KMS-11 (cell line): ENCODE measurements at regions not wholly inside any gene's neighbourhood (a gene's known extent, or its start where the extent isn't known, plus 50 kb on each side); places are given as distances from the start of the nearest gene placed in this dataset.

ENCODE experiments used
- H2AFZ ChIP-seq: fragments of 200-600 bp; sonication (generic); 2 replicates; pipeline ENCODE4 v1.6.1; 2016; ENCODE audit warnings: antibody characterized with exemption, mixed run types, low read depth
- H3K27ac ChIP-seq: fragments of 200-600 bp; sonication (generic); 2 replicates; pipeline ENCODE4 v1.6.1; 2016; ENCODE audit warnings: mild to moderate bottlenecking, mixed run types
- H3K27me3 ChIP-seq: fragments of 200-600 bp; sonication (generic); 2 replicates; pipeline ENCODE4 v1.6.1; 2017; ENCODE audit warnings: mild to moderate bottlenecking, low read depth, mixed run types, moderate library complexity; ENCODE audit not compliant: insufficient read depth
- H3K36me3 ChIP-seq: fragments of 200-600 bp; sonication (generic); 2 replicates; pipeline ENCODE4 v1.6.1; 2017; ENCODE audit warnings: mild to moderate bottlenecking, mixed run types; ENCODE audit not compliant: insufficient read depth
- H3K4me1 ChIP-seq: fragments of 200-600 bp; sonication (generic); 2 replicates; pipeline ENCODE4 v1.6.1; 2016; ENCODE audit warnings: mild to moderate bottlenecking, low read depth, mixed run types; ENCODE audit not compliant: poor library complexity, severe bottlenecking
- H3K4me2 ChIP-seq: fragments of 200-600 bp; sonication (generic); 2 replicates; pipeline ENCODE4 v1.7.0; 2016; ENCODE audit warnings: mild to moderate bottlenecking, mixed run types
- H3K4me3 ChIP-seq: fragments of 200-600 bp; sonication (generic); IDR thresholded peaks from 2 replicates; pipeline ENCODE4 v1.6.1; 2017; ENCODE audit warnings: low read depth, low read length, mixed read lengths; ENCODE audit not compliant: insufficient read depth
- H3K79me2 ChIP-seq: fragments of 200-600 bp; sonication (generic); 2 replicates; pipeline ENCODE4 v1.6.1; 2016; ENCODE audit warnings: low read depth, mixed run types; ENCODE audit not compliant: insufficient read depth
- H3K9ac ChIP-seq: fragments of 200-600 bp; sonication (generic); 2 replicates; pipeline ENCODE4 v1.6.1; 2016; ENCODE audit warnings: mild to moderate bottlenecking, mixed run types
- H4K20me1 ChIP-seq: fragments of 200-600 bp; sonication (generic); 2 replicates; pipeline ENCODE4 v1.6.1; 2016; ENCODE audit warnings: mild to moderate bottlenecking, mixed run types; ENCODE audit not compliant: insufficient read depth
- CTCF ChIP-seq: fragments of 200-600 bp; sonication (generic); conservative IDR thresholded peaks from 2 replicates; pipeline ENCODE4 v1.6.1; 2017; ENCODE audit warnings: low read depth, mild to moderate bottlenecking, antibody characterized with exemption, low read length, moderate library complexity, mixed read lengths

GRCh38 chr14:98756749-98757148, 515.2 kb downstream of the BCL11B start:
- H3K36me3 ChIP-seq, result no peaks in the 10 kb centered on the region
- TF ChIP-seq CTCF, result no peak
- H3K9ac ChIP-seq, result no peak overlapping the region
- no peak overlapping the region for H3K4me3 ChIP-seq
- no peaks in the 10 kb centered on the region for H3K4me1 ChIP-seq
- no peaks in the 10 kb centered on the region for H3K79me2 ChIP-seq
- no peaks in the 10 kb centered on the region for H3K27me3 ChIP-seq
- no peak overlapping the region for H3K27ac ChIP-seq
- H4K20me1 ChIP-seq, result no peaks in the 10 kb centered on the region
- no peak overlapping the region for H3K4me2 ChIP-seq
- H2AFZ ChIP-seq, result no peak overlapping the region

DNA sequence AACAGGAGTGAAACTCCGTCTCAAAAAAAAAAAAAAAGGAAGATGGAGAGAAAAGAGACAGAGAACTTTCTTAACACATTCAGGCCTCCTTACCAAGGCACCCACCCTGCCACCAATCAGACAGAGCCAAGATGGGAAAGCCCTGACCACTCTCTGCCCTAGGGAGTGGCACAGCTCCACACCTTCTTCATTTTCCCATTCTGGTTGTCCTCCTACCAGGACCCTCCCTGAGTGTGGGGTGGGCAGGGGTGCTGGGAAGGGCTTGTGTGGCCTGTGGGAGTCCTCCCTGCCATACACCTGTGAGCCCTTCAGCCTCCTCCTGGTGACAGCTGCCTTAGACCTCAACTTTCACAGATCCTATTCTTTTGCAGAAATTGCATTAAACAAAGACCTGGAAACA, 513.6 kb downstream of the BCL11B start:
- Histone ChIP-seq H4K20me1 (no peaks in the 10 kb centered on the region), H3K4me2 (no peak overlapping the region), H3K27me3 (no peaks in the 10 kb centered on the region), H3K4me1 (no peaks in the 10 kb centered on the region), H3K4me3 (no peak overlapping the region), H2AFZ (no peak overlapping the region), H3K79me2 (no peaks in the 10 kb centered on the region), H3K36me3 (no peaks in the 10 kb centered on the region), H3K27ac (no peak overlapping the region), H3K9ac (no peak overlapping the region)
- TF ChIP-seq CTCF, result no peak

- Histone ChIP-seq H3K4me2 (no peak overlapping the region), H3K4me1 (no peaks in the 10 kb centered on the region), H3K36me3 (no peaks in the 10 kb centered on the region), H3K79me2 (no peaks in the 10 kb centered on the region), H4K20me1 (no peaks in the 10 kb centered on the region), H3K9ac (no peak overlapping the region), H2AFZ (no peak overlapping the region), H3K4me3 (no peak overlapping the region), H3K27ac (no peak overlapping the region), H3K27me3 (no peaks in the 10 kb centered on the region)
- TF ChIP-seq CTCF, result no peak
These were observed 510.0 kb downstream of the BCL11B start for GRCh38 chr14:98761993-98762392.

GRCh38 chr14:98766818-98767217, 505.2 kb downstream of the BCL11B start:
- no peak overlapping the region for H3K27ac ChIP-seq
- H3K4me1 ChIP-seq, result no peaks in the 10 kb centered on the region
- H3K79me2 ChIP-seq, result no peaks in the 10 kb centered on the region
- no peak overlapping the region for H3K4me2 ChIP-seq
- H3K9ac ChIP-seq, result no peak overlapping the region
- TF ChIP-seq CTCF, result no peak
- no peaks in the 10 kb centered on the region for H3K36me3 ChIP-seq
- no peak overlapping the region for H3K4me3 ChIP-seq
- no peaks in the 10 kb centered on the region for H3K27me3 ChIP-seq
- H2AFZ ChIP-seq, result no peak overlapping the region
- H4K20me1 ChIP-seq, result no peaks in the 10 kb centered on the region

- H3K36me3 ChIP-seq, result no peaks in the 10 kb centered on the region
- TF ChIP-seq CTCF, result no peak
- no peak overlapping the region for H3K27ac ChIP-seq
- no peaks in the 10 kb centered on the region for H3K27me3 ChIP-seq
- no peak overlapping the region for H3K9ac ChIP-seq
- H4K20me1 ChIP-seq, result no peaks in the 10 kb centered on the region
- no peak overlapping the region for H2AFZ ChIP-seq
- no peaks in the 10 kb centered on the region for H3K79me2 ChIP-seq
- no peak overlapping the region for H3K4me3 ChIP-seq
- H3K4me1 ChIP-seq, result no peaks in the 10 kb centered on the region
- no peak overlapping the region for H3K4me2 ChIP-seq
These were observed 502.7 kb downstream of the BCL11B start for GRCh38 chr14:98769326-98769725.
